H1 (cell line): ENCODE measurements at regions not wholly inside any gene's neighbourhood (a gene's known extent, or its start where the extent isn't known, plus 50 kb on each side); places are given as distances from the start of the nearest gene placed in this dataset.

ENCODE experiments used
- CHD1 ChIP-seq: IDR thresholded peaks from 2 replicates; pipeline ENCODE4 v1.6.1; 2012; ENCODE audit warnings: low read depth, low read length, improper control_type of control experiment
- CHD2 ChIP-seq: IDR thresholded peaks from 2 replicates; pipeline ENCODE4 v1.6.1; 2012; ENCODE audit warnings: low read length, improper control_type of control experiment
- CTBP2 ChIP-seq: IDR thresholded peaks from 2 replicates; pipeline ENCODE4 v1.7.0; 2011; ENCODE audit warnings: borderline replicate concordance, mild to moderate bottlenecking, moderate library complexity, mixed read lengths, low read length; ENCODE audit not compliant: insufficient read depth, insufficient read length
- EP300 ChIP-seq, 2 experiments: IDR thresholded peaks; 1 replicate in 1 of 2; 2 replicates in 1 of 2; pipeline ENCODE4 v1.6.1; 2011 to 2012; ENCODE audit warnings: low read depth in 2 of 2, low read length in 2 of 2, mild to moderate bottlenecking in 2 of 2, borderline replicate concordance in 1 of 2, inconsistent platforms in 1 of 2, moderate library complexity in 1 of 2
- HDAC6 ChIP-seq: IDR thresholded peaks from one replicate; pipeline ENCODE4 v1.7.1; 2012; ENCODE audit warnings: low read depth, mild to moderate bottlenecking, inconsistent platforms, low read length, moderate library complexity
- NANOG ChIP-seq: IDR thresholded peaks from 2 replicates; pipeline ENCODE4 v1.6.1; 2011; ENCODE audit warnings: low read length, low read depth, mild to moderate bottlenecking, inconsistent platforms; ENCODE audit not compliant: insufficient read depth, poor library complexity, severe bottlenecking
- TAF7 ChIP-seq: optimal IDR thresholded peaks from 2 replicates; pipeline ENCODE3; 2011; ENCODE audit warnings: low read depth, mild to moderate bottlenecking, inconsistent platforms, low read length, moderate library complexity, borderline replicate concordance
- TF ChIP-seq, protein P1 (sequence below): fragments of 300-600 bp; sonication (generic); IDR thresholded peaks from 2 replicates; pipeline ENCODE4 v1.7.1; 2012; ENCODE audit warnings: low read length, moderate library complexity, mild to moderate bottlenecking, inconsistent platforms; ENCODE audit not compliant: insufficient replicate concordance
- TF ChIP-seq, protein P2 (sequence below): IDR thresholded peaks from 2 replicates; pipeline ENCODE4 v1.6.1; 2011; ENCODE audit warnings: low read length, improper control_type of control experiment
- TF ChIP-seq, protein P3 (sequence below): IDR thresholded peaks from 2 replicates; pipeline ENCODE4 v1.6.1; 2012; ENCODE audit warnings: inconsistent platforms

DNA sequence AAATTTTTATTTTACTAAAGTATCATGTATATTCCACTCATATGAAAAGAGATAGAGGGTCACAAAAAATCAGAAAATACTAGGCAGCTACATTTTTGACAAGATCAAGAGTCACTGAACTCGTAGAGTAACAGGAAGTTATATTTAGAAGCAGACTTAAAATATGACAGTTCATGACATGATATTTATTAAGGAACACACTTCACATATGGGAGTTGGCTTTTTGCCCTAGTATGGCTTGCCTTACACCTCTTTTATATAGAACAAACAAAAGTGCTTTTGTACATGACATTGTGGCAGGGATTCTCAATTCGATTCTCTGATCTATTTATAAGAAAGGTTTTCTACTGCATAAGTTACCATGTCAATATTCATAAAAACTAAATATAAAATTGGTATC, 80.1 kb upstream of the GBE1 start (continued):
- TF ChIP-seq, protein P1, sequence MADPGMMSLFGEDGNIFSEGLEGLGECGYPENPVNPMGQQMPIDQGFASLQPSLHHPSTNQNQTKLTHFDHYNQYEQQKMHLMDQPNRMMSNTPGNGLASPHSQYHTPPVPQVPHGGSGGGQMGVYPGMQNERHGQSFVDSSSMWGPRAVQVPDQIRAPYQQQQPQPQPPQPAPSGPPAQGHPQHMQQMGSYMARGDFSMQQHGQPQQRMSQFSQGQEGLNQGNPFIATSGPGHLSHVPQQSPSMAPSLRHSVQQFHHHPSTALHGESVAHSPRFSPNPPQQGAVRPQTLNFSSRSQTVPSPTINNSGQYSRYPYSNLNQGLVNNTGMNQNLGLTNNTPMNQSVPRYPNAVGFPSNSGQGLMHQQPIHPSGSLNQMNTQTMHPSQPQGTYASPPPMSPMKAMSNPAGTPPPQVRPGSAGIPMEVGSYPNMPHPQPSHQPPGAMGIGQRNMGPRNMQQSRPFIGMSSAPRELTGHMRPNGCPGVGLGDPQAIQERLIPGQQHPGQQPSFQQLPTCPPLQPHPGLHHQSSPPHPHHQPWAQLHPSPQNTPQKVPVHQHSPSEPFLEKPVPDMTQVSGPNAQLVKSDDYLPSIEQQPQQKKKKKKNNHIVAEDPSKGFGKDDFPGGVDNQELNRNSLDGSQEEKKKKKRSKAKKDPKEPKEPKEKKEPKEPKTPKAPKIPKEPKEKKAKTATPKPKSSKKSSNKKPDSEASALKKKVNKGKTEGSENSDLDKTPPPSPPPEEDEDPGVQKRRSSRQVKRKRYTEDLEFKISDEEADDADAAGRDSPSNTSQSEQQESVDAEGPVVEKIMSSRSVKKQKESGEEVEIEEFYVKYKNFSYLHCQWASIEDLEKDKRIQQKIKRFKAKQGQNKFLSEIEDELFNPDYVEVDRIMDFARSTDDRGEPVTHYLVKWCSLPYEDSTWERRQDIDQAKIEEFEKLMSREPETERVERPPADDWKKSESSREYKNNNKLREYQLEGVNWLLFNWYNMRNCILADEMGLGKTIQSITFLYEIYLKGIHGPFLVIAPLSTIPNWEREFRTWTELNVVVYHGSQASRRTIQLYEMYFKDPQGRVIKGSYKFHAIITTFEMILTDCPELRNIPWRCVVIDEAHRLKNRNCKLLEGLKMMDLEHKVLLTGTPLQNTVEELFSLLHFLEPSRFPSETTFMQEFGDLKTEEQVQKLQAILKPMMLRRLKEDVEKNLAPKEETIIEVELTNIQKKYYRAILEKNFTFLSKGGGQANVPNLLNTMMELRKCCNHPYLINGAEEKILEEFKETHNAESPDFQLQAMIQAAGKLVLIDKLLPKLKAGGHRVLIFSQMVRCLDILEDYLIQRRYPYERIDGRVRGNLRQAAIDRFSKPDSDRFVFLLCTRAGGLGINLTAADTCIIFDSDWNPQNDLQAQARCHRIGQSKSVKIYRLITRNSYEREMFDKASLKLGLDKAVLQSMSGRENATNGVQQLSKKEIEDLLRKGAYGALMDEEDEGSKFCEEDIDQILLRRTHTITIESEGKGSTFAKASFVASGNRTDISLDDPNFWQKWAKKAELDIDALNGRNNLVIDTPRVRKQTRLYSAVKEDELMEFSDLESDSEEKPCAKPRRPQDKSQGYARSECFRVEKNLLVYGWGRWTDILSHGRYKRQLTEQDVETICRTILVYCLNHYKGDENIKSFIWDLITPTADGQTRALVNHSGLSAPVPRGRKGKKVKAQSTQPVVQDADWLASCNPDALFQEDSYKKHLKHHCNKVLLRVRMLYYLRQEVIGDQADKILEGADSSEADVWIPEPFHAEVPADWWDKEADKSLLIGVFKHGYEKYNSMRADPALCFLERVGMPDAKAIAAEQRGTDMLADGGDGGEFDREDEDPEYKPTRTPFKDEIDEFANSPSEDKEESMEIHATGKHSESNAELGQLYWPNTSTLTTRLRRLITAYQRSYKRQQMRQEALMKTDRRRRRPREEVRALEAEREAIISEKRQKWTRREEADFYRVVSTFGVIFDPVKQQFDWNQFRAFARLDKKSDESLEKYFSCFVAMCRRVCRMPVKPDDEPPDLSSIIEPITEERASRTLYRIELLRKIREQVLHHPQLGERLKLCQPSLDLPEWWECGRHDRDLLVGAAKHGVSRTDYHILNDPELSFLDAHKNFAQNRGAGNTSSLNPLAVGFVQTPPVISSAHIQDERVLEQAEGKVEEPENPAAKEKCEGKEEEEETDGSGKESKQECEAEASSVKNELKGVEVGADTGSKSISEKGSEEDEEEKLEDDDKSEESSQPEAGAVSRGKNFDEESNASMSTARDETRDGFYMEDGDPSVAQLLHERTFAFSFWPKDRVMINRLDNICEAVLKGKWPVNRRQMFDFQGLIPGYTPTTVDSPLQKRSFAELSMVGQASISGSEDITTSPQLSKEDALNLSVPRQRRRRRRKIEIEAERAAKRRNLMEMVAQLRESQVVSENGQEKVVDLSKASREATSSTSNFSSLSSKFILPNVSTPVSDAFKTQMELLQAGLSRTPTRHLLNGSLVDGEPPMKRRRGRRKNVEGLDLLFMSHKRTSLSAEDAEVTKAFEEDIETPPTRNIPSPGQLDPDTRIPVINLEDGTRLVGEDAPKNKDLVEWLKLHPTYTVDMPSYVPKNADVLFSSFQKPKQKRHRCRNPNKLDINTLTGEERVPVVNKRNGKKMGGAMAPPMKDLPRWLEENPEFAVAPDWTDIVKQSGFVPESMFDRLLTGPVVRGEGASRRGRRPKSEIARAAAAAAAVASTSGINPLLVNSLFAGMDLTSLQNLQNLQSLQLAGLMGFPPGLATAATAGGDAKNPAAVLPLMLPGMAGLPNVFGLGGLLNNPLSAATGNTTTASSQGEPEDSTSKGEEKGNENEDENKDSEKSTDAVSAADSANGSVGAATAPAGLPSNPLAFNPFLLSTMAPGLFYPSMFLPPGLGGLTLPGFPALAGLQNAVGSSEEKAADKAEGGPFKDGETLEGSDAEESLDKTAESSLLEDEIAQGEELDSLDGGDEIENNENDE = no peak
- TF ChIP-seq NANOG = no peak
- TF ChIP-seq EP300 (IDR thresholded peaks at IDR 0.05; ENCODE audit: borderline replicate concordance in 1 of 2, low read depth in 2 of 2, low read length in 2 of 2) = no peak
- no peak for TF ChIP-seq TAF7
- no peak for TF ChIP-seq CHD1
- TF ChIP-seq, protein P2, sequence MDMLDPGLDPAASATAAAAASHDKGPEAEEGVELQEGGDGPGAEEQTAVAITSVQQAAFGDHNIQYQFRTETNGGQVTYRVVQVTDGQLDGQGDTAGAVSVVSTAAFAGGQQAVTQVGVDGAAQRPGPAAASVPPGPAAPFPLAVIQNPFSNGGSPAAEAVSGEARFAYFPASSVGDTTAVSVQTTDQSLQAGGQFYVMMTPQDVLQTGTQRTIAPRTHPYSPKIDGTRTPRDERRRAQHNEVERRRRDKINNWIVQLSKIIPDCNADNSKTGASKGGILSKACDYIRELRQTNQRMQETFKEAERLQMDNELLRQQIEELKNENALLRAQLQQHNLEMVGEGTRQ = no peak
- TF ChIP-seq HDAC6 = no peak
- no peak for TF ChIP-seq CHD2
- TF ChIP-seq, protein P3, sequence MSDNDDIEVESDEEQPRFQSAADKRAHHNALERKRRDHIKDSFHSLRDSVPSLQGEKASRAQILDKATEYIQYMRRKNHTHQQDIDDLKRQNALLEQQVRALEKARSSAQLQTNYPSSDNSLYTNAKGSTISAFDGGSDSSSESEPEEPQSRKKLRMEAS = no peak
- no peak for TF ChIP-seq CTBP2
